ENCODE measurements at regions not wholly inside any gene's neighbourhood (a gene's known extent, or its start where the extent isn't known, plus 50 kb on each side); places are given as distances from the start of the nearest gene placed in this dataset.
"Not testable (repeated sequence)": the region's sequence is repeated elsewhere in the genome, so short reads cannot be mapped to it uniquely, and the experiment has no call there.

DNA sequence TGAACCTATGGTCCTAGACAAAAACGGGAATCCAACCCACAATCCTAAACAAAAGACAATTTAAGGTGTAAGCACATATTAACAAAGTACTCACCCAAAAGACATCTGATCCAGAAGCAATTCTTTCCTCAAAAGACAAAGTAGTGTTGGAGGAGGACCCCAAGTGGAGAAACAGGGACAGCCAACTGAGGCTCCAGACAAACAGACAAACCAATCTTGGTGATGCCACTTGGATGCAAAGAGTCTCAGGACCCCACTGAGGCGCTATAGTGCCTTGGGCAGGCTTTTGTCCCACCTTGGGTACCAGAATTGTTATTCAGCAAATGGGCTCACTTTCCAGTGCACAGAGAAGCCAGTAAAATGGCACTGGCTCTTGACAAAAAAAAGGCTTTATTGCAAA, 613.8 kb downstream of the DIPK2A start:
- no peak for ATAC-seq
- Mint-ChIP-seq H3K4me3 (no peak overlapping the region), H3K36me3 (no peaks in the 10 kb centered on the region), H3K9me3 (peaks cover 3% of the 10 kb centered on the region), H3K4me1 (no peaks in the 10 kb centered on the region), H3K27ac (no peak overlapping the region), H3K27me3 (no peaks in the 10 kb centered on the region)

DNA sequence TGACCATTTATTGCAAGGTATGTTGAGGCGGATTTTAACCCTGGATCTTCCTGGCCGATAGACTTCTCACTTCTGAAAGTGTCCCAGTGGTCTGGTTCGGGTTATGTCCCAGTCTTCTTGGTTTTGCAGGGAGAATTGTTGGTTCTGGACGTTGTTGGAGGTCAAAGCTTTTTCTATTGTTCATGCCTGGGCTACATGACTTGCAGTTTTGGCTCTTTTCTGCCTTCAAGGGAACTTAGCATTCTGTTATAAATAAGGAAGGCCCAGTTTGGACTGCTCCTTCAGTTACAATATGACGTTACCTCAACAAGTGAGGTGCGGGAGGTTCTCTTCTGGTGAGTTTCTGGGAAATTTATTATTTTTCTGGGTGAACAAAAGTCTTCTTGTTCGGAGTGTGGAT, 614.3 kb downstream of the DIPK2A start:
- Mint-ChIP-seq H3K4me3 (no peak overlapping the region), H3K36me3 (no peaks in the 10 kb centered on the region), H3K4me1 (no peaks in the 10 kb centered on the region), H3K27ac (no peak overlapping the region), H3K9me3 (peaks cover 3% of the 10 kb centered on the region), H3K27me3 (no peaks in the 10 kb centered on the region)
- ATAC-seq: no peak

DNA sequence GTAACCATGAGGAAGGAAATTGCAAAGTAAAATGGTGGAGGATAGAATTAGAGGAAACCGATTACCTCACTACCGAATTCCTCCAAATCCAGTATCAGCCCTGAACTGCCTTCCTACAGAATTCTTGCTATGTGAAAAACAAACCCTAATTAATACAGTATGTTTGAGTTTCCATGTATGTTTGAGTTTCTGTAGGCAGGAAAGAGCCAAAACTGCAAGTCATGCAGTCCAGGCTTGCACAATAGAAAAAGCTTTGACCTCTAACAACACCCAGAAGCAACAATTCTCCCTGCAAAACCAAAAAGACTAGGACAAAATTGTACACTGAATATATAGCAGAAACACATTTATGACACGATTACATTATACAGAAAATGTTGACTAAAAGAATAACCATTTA, 614.8 kb downstream of the DIPK2A start:
- no peaks in the 10 kb centered on the region for H3K36me3 Mint-ChIP-seq
- peaks cover 3% of the 10 kb centered on the region for H3K9me3 Mint-ChIP-seq
- no peaks in the 10 kb centered on the region for H3K4me1 Mint-ChIP-seq
- H3K27ac Mint-ChIP-seq: no peak overlapping the region
- H3K4me3 Mint-ChIP-seq: no peak overlapping the region
- no peaks in the 10 kb centered on the region for H3K27me3 Mint-ChIP-seq
- no peak for ATAC-seq

DNA sequence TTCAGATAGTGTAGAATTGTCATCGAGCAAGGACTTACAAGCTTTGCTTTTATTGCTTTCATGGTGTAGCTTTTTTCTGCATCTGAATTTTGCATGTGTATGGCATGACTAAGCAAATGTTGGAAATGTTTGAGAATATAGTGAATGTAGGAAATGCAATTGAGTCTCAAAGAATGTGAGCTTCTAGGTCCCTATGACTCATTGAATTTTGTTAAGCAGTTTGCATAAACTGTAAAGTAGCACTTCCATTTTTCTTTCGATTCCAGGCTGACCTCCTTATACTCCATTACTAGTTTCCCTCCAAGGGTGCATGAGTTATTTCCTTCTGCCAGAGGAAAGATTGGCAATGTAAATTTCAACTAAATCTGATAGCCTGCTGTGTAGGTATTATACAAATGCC, 619.2 kb downstream of the DIPK2A start:
- H3K27ac Mint-ChIP-seq: no peak overlapping the region
- no peaks in the 10 kb centered on the region for H3K9me3 Mint-ChIP-seq
- no peak overlapping the region for H3K4me3 Mint-ChIP-seq
- no peaks in the 10 kb centered on the region for H3K36me3 Mint-ChIP-seq
- ATAC-seq: no peak
- H3K4me1 Mint-ChIP-seq: no peaks in the 10 kb centered on the region
- H3K27me3 Mint-ChIP-seq: no peaks in the 10 kb centered on the region

DNA sequence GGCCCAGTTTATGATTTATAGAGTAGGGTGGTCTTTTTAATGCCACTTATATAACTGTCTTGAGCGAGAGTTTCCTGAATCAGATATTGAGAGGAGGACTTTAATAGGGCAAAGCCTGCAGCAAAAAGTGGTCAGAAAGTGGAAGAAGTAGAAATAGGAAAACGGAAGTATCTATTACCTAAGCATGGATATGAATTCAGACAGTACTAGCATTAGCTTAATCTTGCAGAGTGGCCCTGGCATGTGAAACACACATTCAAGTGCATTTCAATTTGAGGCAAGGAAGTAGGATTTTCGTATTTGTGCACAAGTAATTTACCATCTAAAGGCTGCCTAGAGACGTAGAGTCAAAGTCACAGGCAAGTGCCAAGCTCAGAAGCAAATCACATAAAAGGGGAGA, 622.3 kb downstream of the DIPK2A start:
- no peak for ATAC-seq
- Mint-ChIP-seq H3K27me3 (no peaks in the 10 kb centered on the region), H3K36me3 (no peaks in the 10 kb centered on the region), H3K27ac (no peak overlapping the region), H3K4me3 (no peak overlapping the region), H3K9me3 (peaks cover 4% of the 10 kb centered on the region), H3K4me1 (no peaks in the 10 kb centered on the region)

DNA sequence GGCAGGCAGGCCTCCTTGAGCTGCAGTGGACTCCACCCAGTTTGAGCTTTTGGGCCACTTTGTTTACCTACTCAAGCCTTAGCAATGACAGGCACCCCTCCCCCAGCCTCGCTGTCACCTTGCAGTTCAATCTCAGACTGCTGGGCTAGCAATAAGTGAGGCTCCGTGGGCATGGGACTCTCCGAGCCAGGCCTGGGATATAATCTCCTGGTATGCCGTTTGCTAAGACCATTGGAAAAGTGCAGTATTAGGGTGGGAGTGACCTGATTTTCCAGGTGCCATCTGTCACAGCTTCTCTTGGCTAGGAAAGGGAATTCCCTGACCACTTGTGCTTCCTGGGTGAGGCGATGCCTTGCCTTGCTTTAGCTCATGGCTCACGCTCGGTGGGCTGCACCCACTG, 648.6 kb downstream of the DIPK2A start:
- H3K27ac Mint-ChIP-seq, H3K4me3 Mint-ChIP-seq, H3K4me1 Mint-ChIP-seq, H3K9me3 Mint-ChIP-seq, ATAC-seq, H3K36me3 Mint-ChIP-seq: not testable (repeated sequence)
- H3K27me3 Mint-ChIP-seq: peaks cover 18% of the 10 kb centered on the region

DNA sequence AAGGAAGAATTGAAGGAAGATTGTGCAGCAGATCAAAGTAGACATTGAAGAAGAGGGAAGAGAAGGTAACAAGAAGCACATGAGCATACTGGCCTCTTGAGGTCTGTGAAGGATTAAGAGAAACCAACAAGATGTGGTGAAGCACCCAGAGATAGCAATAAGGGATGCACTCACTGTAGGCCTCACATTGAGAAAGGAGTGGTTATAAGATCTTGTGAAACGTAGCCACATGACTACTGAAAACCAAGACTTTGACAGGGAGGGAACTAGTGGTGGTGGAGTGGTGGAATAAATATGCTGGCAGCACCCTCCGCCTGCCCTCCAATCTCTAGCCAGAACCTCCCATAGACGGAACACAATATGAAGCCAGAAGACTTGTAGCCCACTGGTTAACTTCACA, 651.2 kb downstream of the DIPK2A start:
- Mint-ChIP-seq H3K4me1 (no peaks in the 10 kb centered on the region), H3K36me3 (no peaks in the 10 kb centered on the region), H3K27me3 (peaks cover 18% of the 10 kb centered on the region), H3K9me3 (peaks cover 6% of the 10 kb centered on the region), H3K4me3 (no peak overlapping the region), H3K27ac (no peak overlapping the region)
- no peak for ATAC-seq

DNA sequence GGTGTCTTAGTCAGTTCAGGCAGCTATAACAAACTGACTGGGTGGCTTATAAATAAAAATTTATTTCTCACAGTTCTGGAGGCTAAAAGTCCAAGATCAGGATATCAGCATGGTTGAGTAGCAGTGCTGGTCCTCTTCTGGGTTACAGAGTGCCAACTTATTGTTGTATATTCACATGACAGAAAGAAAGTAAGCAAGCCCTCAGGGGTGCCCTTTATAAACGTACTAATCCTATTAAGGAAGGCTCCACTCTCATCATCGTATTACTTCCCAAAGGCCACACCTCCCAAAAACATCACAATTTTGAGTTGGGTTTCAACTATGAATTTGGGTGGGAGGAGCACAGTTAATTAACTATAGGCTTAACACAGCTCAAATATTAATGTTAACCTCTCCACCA, 653.0 kb downstream of the DIPK2A start:
- Mint-ChIP-seq H3K27me3 (peaks cover 10% of the 10 kb centered on the region), H3K9me3 (no peaks in the 10 kb centered on the region)

DNA sequence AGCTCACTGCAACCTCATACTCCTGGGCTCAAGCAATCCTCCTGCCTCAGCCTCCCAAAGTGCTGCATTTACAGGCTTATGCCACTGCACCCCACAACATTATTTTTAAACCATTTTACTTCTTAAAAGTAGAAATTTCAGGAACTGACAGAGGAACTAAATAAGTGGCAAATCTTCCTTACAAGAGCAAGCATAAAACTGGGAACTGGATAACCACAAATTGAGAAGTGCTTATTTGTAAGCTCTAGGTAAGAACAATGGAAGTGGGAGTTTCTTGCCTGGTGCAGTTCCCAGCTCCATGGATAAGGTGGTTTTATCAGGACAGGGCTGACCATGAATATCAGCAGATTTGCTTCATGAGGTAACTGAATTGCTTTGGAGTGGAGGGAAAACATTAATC, 655.2 kb downstream of the DIPK2A start:
- Mint-ChIP-seq H3K27me3 (peaks cover 6% of the 10 kb centered on the region), H3K36me3 (no peaks in the 10 kb centered on the region), H3K4me3 (no peak overlapping the region), H3K4me1 (no peaks in the 10 kb centered on the region), H3K9me3 (no peaks in the 10 kb centered on the region), H3K27ac (no peak overlapping the region)
- ATAC-seq: no peak

More for the DNA sequence above, 653.0 kb downstream of the DIPK2A start:
- Mint-ChIP-seq H3K4me3 (no peak overlapping the region), H3K27ac (no peak overlapping the region), H3K4me1 (no peaks in the 10 kb centered on the region), H3K36me3 (no peaks in the 10 kb centered on the region)
- no peak for ATAC-seq

DNA sequence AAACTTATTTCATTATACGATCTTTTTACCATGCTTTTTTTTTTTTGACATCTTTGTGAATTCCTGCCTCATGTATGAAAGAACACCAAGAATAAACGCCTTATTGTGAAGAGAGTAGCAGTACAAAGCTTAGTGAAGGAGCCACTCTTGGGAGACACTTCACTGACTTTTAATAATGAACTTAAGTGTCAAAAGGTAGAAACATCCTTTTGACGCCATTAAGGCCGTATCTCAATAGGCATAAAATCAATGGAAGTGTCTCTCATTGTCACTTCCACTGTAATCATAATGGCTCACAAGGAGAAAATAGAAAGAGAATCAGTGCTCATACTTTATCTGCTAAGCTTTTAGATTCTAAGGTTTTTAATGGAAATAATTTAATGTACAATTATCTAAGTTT, 657.8 kb downstream of the DIPK2A start:
- no peaks in the 10 kb centered on the region for H3K27me3 Mint-ChIP-seq
- ATAC-seq: no peak
- H3K27ac Mint-ChIP-seq: no peak overlapping the region
- no peaks in the 10 kb centered on the region for H3K36me3 Mint-ChIP-seq
- H3K4me1 Mint-ChIP-seq: no peaks in the 10 kb centered on the region
- no peaks in the 10 kb centered on the region for H3K9me3 Mint-ChIP-seq
- no peak overlapping the region for H3K4me3 Mint-ChIP-seq

DNA sequence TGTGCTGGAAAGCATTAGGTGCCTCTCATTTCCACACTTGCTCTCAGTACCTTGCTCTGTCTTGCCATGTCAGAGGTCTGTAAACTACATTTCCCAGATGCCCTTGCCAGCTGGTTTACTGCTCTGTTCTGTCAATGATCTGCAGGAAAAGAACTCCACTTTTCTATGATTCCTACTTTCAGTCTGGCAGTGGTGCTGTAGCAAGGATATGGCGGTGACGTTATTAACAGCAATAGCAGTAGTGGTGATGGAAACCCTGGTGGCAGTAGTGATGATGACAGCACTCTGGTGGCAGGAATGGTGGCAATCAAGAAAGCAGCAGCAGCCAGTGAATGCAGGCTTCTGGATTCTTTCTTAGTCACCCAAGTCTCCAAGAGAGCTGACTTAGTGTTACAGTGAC, 665.2 kb downstream of the DIPK2A start:
- H3K4me1 Mint-ChIP-seq: no peaks in the 10 kb centered on the region

DNA sequence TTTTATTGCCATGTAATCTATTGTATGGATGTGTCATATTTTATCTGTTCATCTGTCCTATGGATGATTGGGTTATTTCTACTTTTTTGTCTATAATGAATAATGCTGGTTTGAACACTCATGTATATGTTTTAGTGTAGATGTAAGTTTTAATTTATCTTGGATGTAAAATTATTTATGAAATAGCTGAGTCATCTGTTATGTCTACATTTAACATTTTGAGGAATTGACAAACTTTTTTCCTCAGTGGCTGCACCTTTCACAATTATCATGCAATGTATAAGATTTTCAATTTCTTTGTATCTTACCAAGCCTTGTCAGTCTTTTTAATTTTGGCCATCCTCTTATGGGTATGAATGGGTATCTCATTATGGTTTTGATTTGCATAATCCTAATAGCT, 666.4 kb downstream of the DIPK2A start:
- no peaks in the 10 kb centered on the region for H3K4me1 Mint-ChIP-seq
- no peak overlapping the region for H3K4me3 Mint-ChIP-seq
- H3K27me3 Mint-ChIP-seq: no peaks in the 10 kb centered on the region
- no peak for ATAC-seq
- no peaks in the 10 kb centered on the region for H3K9me3 Mint-ChIP-seq
- H3K36me3 Mint-ChIP-seq: no peaks in the 10 kb centered on the region
- H3K27ac Mint-ChIP-seq: no peak overlapping the region

More for the DNA sequence above, 665.2 kb downstream of the DIPK2A start:
- no peak for ATAC-seq
- no peak overlapping the region for H3K4me3 Mint-ChIP-seq
- no peaks in the 10 kb centered on the region for H3K36me3 Mint-ChIP-seq
- H3K9me3 Mint-ChIP-seq: no peaks in the 10 kb centered on the region
- no peaks in the 10 kb centered on the region for H3K27me3 Mint-ChIP-seq
- no peak overlapping the region for H3K27ac Mint-ChIP-seq

DNA sequence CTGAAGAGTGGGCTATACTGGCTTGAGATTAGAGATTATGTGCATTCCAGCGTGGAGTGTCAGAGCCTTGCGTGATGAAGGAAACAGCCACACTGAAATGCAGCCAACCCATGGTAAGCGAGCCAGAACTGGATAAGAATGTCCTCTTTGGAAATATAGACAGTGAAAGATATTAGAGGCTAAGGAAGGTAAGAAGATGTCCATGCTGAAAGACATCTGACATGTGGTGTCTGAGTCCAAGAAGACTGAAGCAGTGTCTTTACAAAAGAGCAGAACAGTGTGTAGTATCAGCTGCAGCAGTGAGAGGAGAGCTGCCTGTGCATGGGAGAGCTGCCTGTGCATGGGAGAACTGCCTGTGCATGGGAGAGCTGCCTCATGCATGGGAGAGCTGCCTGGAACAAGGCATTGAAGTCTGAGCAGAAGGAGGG, 672.2 kb downstream of the DIPK2A start:
- no peak overlapping the region for H3K27ac Mint-ChIP-seq
- H3K27me3 Mint-ChIP-seq: no peaks in the 10 kb centered on the region
- no peaks in the 10 kb centered on the region for H3K9me3 Mint-ChIP-seq
- no peaks in the 10 kb centered on the region for H3K4me1 Mint-ChIP-seq
- no peak overlapping the region for H3K4me3 Mint-ChIP-seq
- no peaks in the 10 kb centered on the region for H3K36me3 Mint-ChIP-seq
- no peak for ATAC-seq

DNA sequence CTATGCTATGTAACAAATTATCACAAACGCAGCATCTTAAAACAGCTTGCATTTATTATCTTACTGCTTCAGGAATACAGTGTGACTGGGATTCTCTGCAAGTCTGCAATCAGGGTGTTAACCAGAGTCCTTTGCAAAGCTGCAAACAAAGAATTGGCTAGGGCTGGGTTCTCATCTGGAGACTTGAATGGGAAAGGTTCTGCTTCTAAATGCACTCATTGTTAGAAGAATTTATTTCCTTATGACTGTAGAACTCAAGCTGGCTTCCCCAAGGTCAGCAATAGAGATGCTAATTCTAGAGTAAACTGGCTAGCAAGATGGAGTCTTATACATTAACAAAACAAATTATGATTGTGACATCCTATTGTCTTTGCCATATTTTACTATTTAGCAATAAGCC, 673.7 kb downstream of the DIPK2A start:
- H3K27ac Mint-ChIP-seq: no peak overlapping the region
- no peaks in the 10 kb centered on the region for H3K4me1 Mint-ChIP-seq
- H3K4me3 Mint-ChIP-seq: no peak overlapping the region
- no peak for ATAC-seq
- H3K36me3 Mint-ChIP-seq: no peaks in the 10 kb centered on the region
- no peaks in the 10 kb centered on the region for H3K27me3 Mint-ChIP-seq
- no peaks in the 10 kb centered on the region for H3K9me3 Mint-ChIP-seq

DNA sequence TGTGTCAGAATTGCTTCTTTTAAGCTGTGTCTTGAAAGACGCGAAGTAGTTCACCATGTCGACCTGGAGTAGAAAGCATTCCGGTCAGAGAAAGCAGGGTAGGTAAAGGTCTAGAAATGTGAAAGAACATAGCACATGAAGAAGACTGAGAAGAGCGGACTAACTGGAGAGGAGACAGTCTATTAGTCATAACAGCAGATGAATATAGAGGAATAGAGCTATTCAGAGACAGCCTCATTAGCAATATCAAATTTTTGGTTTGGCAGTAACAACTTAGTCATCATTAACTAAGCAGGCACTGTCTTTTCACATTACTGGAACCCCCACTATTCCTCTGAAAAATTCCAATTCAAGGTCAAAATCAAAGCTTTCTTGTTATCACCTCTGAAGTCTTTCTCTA, 678.8 kb downstream of the DIPK2A start:
- H3K4me1 Mint-ChIP-seq: no peaks in the 10 kb centered on the region
- H3K4me3 Mint-ChIP-seq: no peak overlapping the region
- H3K27me3 Mint-ChIP-seq: no peaks in the 10 kb centered on the region
- H3K9me3 Mint-ChIP-seq: no peaks in the 10 kb centered on the region
- no peak overlapping the region for H3K27ac Mint-ChIP-seq
- ATAC-seq: no peak
- H3K36me3 Mint-ChIP-seq: no peaks in the 10 kb centered on the region

DNA sequence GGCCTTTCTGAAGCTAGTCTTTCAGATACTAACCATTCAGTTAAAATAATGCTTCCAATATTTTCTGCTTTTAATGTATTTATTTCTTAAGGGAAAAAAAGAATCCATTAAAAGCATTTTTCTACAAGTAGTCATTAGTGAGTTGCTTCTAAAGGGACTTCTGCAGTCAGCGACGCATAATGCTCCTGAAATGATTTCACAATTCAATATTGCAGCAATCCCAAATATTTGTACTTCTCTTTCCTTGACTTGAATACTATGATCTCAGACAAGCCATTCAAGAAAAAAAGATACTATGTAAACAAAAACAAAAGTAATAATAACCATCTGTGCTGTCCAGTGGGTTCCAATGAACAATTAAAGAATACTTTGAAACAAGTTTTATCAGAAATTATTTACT, 681.0 kb downstream of the DIPK2A start:
- Mint-ChIP-seq H3K27me3 (no peaks in the 10 kb centered on the region), H3K4me1 (no peaks in the 10 kb centered on the region), H3K9me3 (no peaks in the 10 kb centered on the region), H3K36me3 (no peaks in the 10 kb centered on the region), H3K27ac (no peak overlapping the region), H3K4me3 (no peak overlapping the region)
- ATAC-seq: no peak

DNA sequence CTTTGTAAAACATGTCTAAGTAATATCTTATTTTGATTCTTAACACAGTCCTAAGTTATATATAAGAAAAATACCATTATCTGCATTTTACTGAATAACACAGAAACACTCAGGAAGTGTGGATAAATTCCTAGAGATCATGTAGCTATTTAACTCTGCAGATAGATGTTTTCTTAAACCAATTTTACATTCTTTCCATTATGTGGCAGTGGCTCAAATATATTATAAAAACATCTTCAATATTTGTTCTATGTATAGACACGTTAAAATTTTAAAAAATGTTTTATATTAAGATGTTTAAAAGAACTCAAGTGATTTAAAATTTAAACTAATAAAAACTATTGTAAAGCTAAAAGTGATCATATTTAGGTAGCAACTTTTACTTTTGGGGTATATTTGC, 683.8 kb downstream of the DIPK2A start:
- Mint-ChIP-seq H3K27me3 (no peaks in the 10 kb centered on the region), H3K9me3 (no peaks in the 10 kb centered on the region), H3K4me3 (no peak overlapping the region), H3K27ac (no peak overlapping the region), H3K36me3 (no peaks in the 10 kb centered on the region), H3K4me1 (no peaks in the 10 kb centered on the region)
- ATAC-seq: no peak

Measured in stimulated activated memory B cell treated with anti-CD40 and anti-IgM and Interleukin-4, amounts not matched to agents 10 μg/mL and 1 μg/mL and 100 μg/mL, for 72 hours (primary cell).